Mesenteric fat pad (tissue), 1 donor: ENCODE measurements at regions not wholly inside any gene's neighbourhood (a gene's known extent, or its start where the extent isn't known, plus 50 kb on each side); places are given as distances from the start of the nearest gene placed in this dataset.
"Not testable (repeated sequence)": the region's sequence is repeated elsewhere in the genome, so short reads cannot be mapped to it uniquely, and the experiment has no call there.

ENCODE experiments used
- DNase-seq: peaks from one replicate; pipeline ENCODE4 v3.0.0-alpha.2; 2020; ENCODE audit warnings: low spot score
- donor health status: DM: yes; HTN: yes; CAD: no.

GRCh38 chr10:43942096-43942850 is 293.6 kb upstream of the ZNF32 start:
- peak; percentile 69 for DNase-seq

GRCh38 chr10:43940898-43941837 is 292.5 kb upstream of the ZNF32 start:
- no peak for DNase-seq

- no peak for DNase-seq
Measured at GRCh38 chr10:43939939-43940820, 291.5 kb upstream of the ZNF32 start.

GRCh38 chr10:43939389-43939938 is 290.8 kb upstream of the ZNF32 start:
- no peak for DNase-seq

GRCh38 chr10:43938810-43939209 is 290.1 kb upstream of the ZNF32 start:
- no peak for DNase-seq

GRCh38 chr10:43931308-43931930 is 282.7 kb upstream of the ZNF32 start:
- no peak for DNase-seq

GRCh38 chr10:43930777-43931176 is 282.1 kb upstream of the ZNF32 start:
- DNase-seq, result no peak

GRCh38 chr10:43930243-43930642 is 281.6 kb upstream of the ZNF32 start:
- DNase-seq, result no peak

GRCh38 chr10:43929122-43929521 is 280.4 kb upstream of the ZNF32 start:
- DNase-seq, result no peak

- DNase-seq, result no peak
Measured at GRCh38 chr10:43928425-43928968, 279.8 kb upstream of the ZNF32 start.

- no peak for DNase-seq
Measured at GRCh38 chr10:43926875-43927406, 278.3 kb upstream of the ZNF32 start.

- DNase-seq, result no peak
Measured at GRCh38 chr10:43926371-43926770, 277.7 kb upstream of the ZNF32 start.

- peak; percentile 73 for DNase-seq
Measured at GRCh38 chr10:43925793-43926192, 277.1 kb upstream of the ZNF32 start.

GRCh38 chr10:43923328-43923727 is 274.6 kb upstream of the ZNF32 start:
- DNase-seq, result no peak

- DNase-seq, result no peak
Measured at GRCh38 chr10:43922335-43923280, 273.9 kb upstream of the ZNF32 start.

- no peak for DNase-seq
Measured at GRCh38 chr10:43921881-43922280, 273.2 kb upstream of the ZNF32 start.

- no peak for DNase-seq
Measured at GRCh38 chr10:43921478-43921877, 272.8 kb upstream of the ZNF32 start.

GRCh38 chr10:43920236-43920758 is 271.6 kb upstream of the ZNF32 start:
- DNase-seq, result not testable (repeated sequence)
